ENCODE measurements at regions not wholly inside any gene's neighbourhood (a gene's known extent, or its start where the extent isn't known, plus 50 kb on each side); places are given as distances from the start of the nearest gene placed in this dataset.
"Not testable (repeated sequence)": the region's sequence is repeated elsewhere in the genome, so short reads cannot be mapped to it uniquely, and the experiment has no call there.

GRCh38 chr5:88634014-88634413, 249.0 kb downstream of the MEF2C start:
- intact Hi-C loops (cut with micrococcal nuclease), result no loop called here

- intact Hi-C loops (cut with micrococcal nuclease), result not testable (repeated sequence)
Observed at GRCh38 chr5:88622890-88623289, 260.1 kb downstream of the MEF2C start.

- intact Hi-C loops (cut with micrococcal nuclease), result not testable (repeated sequence)
Observed at GRCh38 chr5:88615767-88616166, 267.2 kb downstream of the MEF2C start.

- intact Hi-C loops (cut with micrococcal nuclease), result no loop called here
Observed at GRCh38 chr5:88613051-88613450, 269.9 kb downstream of the MEF2C start.

- intact Hi-C loops (cut with micrococcal nuclease), result no loop called here
Observed at GRCh38 chr5:88610586-88610985, 272.4 kb downstream of the MEF2C start.

- intact Hi-C loops (cut with micrococcal nuclease), result no loop called here
Observed at GRCh38 chr5:88607492-88607891, 275.5 kb downstream of the MEF2C start.

- intact Hi-C loops (cut with micrococcal nuclease), result no loop called here
Observed at GRCh38 chr5:88606626-88607025, 276.4 kb downstream of the MEF2C start.

- intact Hi-C loops (cut with micrococcal nuclease), result no loop called here
Observed at GRCh38 chr5:88606173-88606572, 276.8 kb downstream of the MEF2C start.

GRCh38 chr5:88602584-88602983, 280.4 kb downstream of the MEF2C start:
- intact Hi-C loops (cut with micrococcal nuclease), result loop anchor here (1.0 to 2.0 kb wide), 2 partner anchors 461 to 822 kb away; no protein-coding TSS in a partner anchor

- intact Hi-C loops (cut with micrococcal nuclease), result no loop called here
Observed at GRCh38 chr5:88594441-88594840, 288.5 kb downstream of the MEF2C start.

GRCh38 chr5:88588609-88589008, 294.4 kb downstream of the MEF2C start:
- intact Hi-C loops (cut with micrococcal nuclease), result no loop called here

GRCh38 chr5:88583471-88583870, 299.5 kb downstream of the MEF2C start:
- intact Hi-C loops (cut with micrococcal nuclease), result no loop called here

GRCh38 chr5:88558366-88558765, 289.7 kb upstream of the TMEM161B start:
- intact Hi-C loops (cut with micrococcal nuclease), result no loop called here

- intact Hi-C loops (cut with micrococcal nuclease), result no loop called here
Observed at GRCh38 chr5:88557881-88558280, 289.2 kb upstream of the TMEM161B start.

GRCh38 chr5:88557131-88557530, 288.5 kb upstream of the TMEM161B start:
- intact Hi-C loops (cut with micrococcal nuclease), result no loop called here

- intact Hi-C loops (cut with micrococcal nuclease), result no loop called here
Observed at GRCh38 chr5:88556406-88556805, 287.8 kb upstream of the TMEM161B start.

GRCh38 chr5:88555674-88556073, 287.0 kb upstream of the TMEM161B start:
- intact Hi-C loops (cut with micrococcal nuclease), result no loop called here

GRCh38 chr5:88553986-88554385, 285.3 kb upstream of the TMEM161B start:
- intact Hi-C loops (cut with micrococcal nuclease), result no loop called here

GRCh38 chr5:88553136-88553875, 284.7 kb upstream of the TMEM161B start:
- intact Hi-C loops (cut with micrococcal nuclease), result no loop called here

- intact Hi-C loops (cut with micrococcal nuclease), result no loop called here
Observed at GRCh38 chr5:88552426-88552825, 283.8 kb upstream of the TMEM161B start.

GRCh38 chr5:88551724-88552345, 283.2 kb upstream of the TMEM161B start:
- intact Hi-C loops (cut with micrococcal nuclease), result no loop called here

GRCh38 chr5:88550736-88551135, 282.1 kb upstream of the TMEM161B start:
- intact Hi-C loops (cut with micrococcal nuclease), result no loop called here

All from T-helper 2 cell treated with Interferon-gamma antibody and Interleukin-4, amounts not matched to agents 100 ng/mL and 5 ng/mL, for 36 hours (primary cell).